HG02678 (cell line): ENCODE measurements at regions not wholly inside any gene's neighbourhood (a gene's known extent, or its start where the extent isn't known, plus 50 kb on each side); places are given as distances from the start of the nearest gene placed in this dataset.

Source experiments
- ATAC-seq: cut with Tn5 transposase; IDR thresholded peaks from one replicate; pipeline ENCODE4 v1.9.1; 2021; ENCODE audit warnings: mild to moderate bottlenecking, moderate library complexity; ENCODE audit not compliant: unreplicated experiment

DNA sequence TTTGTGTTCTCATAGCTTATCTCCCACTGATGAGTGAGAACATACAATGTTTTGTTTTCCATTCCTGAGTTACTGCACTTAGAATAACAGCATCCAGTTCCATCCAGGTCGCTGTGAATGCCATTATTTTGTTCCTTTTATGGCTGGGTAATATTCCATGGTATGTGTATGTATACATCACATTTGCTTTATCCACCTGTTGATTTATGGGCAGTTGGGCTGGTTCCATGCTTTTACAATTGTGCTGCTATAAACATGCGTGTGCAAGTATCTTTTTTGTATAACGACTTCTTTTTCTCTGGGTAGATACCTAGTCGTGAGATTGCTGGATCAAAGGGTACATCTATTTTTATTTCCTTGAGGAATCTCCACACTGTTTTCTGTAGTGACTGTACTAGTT lies 74.8 kb downstream of the ZNF280B start:
- no peak for ATAC-seq
